Activated CD4-positive, alpha-beta T cell treated with anti-CD3 and anti-CD28 coated beads, Interleukin-2, amount 50 U/mL, for 4 hours (primary cell): ENCODE measurements at regions not wholly inside any gene's neighbourhood (a gene's known extent, or its start where the extent isn't known, plus 50 kb on each side); places are given as distances from the start of the nearest gene placed in this dataset.
"Not testable (repeated sequence)": the region's sequence is repeated elsewhere in the genome, so short reads cannot be mapped to it uniquely, and the experiment has no call there.

Experiments
- DNase-seq, 2 experiments: peaks; one replicate each; pipeline ENCODE4 v3.0.0-alpha.2; 2020

- no peak for DNase-seq
Measured at GRCh38 chr6:137305691-137306090, 86.5 kb upstream of the IFNGR1 start.

GRCh38 chr6:137304020-137304780, 85.0 kb upstream of the IFNGR1 start:
- DNase-seq = no peak

GRCh38 chr6:137303441-137303840, 84.3 kb upstream of the IFNGR1 start:
- no peak for DNase-seq

GRCh38 chr6:137299681-137300080, 80.5 kb upstream of the IFNGR1 start:
- no peak for DNase-seq

- DNase-seq = no peak
Measured at GRCh38 chr6:137297887-137298286, 78.7 kb upstream of the IFNGR1 start.

GRCh38 chr6:137292326-137292725, 73.1 kb upstream of the IFNGR1 start:
- DNase-seq = not testable (repeated sequence)

- DNase-seq = no peak
Measured at GRCh38 chr6:137291441-137291840, 72.3 kb upstream of the IFNGR1 start.

GRCh38 chr6:137290601-137291261, 71.5 kb upstream of the IFNGR1 start:
- no peak for DNase-seq

- DNase-seq = no peak
Measured at GRCh38 chr6:137286916-137287315, 67.7 kb upstream of the IFNGR1 start.

GRCh38 chr6:137286368-137286767, 67.2 kb upstream of the IFNGR1 start:
- no peak for DNase-seq

GRCh38 chr6:137284811-137285110, 65.6 kb upstream of the IFNGR1 start:
- DNase-seq = no peak

- DNase-seq = no peak
Measured at GRCh38 chr6:137283940-137284810, 65.0 kb upstream of the IFNGR1 start.

GRCh38 chr6:137283080-137283479, 63.9 kb upstream of the IFNGR1 start:
- no peak for DNase-seq

- no peak for DNase-seq
Measured at GRCh38 chr6:137282254-137282653, 63.1 kb upstream of the IFNGR1 start.

- not testable (repeated sequence) for DNase-seq
Measured at GRCh38 chr6:137279279-137279678, 60.1 kb upstream of the IFNGR1 start.

- DNase-seq = no peak
Measured at GRCh38 chr6:137277971-137278637, 58.9 kb upstream of the IFNGR1 start.

GRCh38 chr6:137272403-137272802, 53.2 kb upstream of the IFNGR1 start:
- no peak for DNase-seq

- no peak for DNase-seq
Measured at GRCh38 chr6:137271245-137272183, 52.3 kb upstream of the IFNGR1 start.

GRCh38 chr6:137269803-137270202, 50.6 kb upstream of the IFNGR1 start:
- no peak for DNase-seq

GRCh38 chr6:137269347-137269746, 50.2 kb upstream of the IFNGR1 start:
- no peak for DNase-seq
